ENCODE measurements at regions not wholly inside any gene's neighbourhood (a gene's known extent, or its start where the extent isn't known, plus 50 kb on each side); places are given as distances from the start of the nearest gene placed in this dataset.

DNA sequence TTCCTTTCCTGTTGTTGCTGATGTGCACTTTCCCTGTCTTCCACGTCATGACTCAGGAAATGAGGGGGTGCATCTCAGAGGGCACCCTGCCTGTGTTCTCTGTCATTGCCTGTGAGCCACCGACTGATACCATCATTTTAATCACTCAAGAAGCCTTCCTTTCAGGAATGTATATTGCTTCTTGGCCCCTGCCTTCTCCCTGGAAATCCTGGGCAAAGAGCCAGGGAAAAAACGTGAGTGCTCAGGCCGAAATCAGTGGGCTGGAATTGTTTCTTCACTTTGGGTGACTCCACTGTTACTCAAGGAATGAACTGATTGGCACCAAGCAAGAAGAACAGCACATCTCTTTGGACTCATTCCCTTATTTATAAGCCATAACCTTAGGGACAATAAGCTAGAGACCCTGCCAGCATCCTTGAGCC, 126.1 kb downstream of the SNX18 start:
- TF ChIP-seq, protein P1, sequence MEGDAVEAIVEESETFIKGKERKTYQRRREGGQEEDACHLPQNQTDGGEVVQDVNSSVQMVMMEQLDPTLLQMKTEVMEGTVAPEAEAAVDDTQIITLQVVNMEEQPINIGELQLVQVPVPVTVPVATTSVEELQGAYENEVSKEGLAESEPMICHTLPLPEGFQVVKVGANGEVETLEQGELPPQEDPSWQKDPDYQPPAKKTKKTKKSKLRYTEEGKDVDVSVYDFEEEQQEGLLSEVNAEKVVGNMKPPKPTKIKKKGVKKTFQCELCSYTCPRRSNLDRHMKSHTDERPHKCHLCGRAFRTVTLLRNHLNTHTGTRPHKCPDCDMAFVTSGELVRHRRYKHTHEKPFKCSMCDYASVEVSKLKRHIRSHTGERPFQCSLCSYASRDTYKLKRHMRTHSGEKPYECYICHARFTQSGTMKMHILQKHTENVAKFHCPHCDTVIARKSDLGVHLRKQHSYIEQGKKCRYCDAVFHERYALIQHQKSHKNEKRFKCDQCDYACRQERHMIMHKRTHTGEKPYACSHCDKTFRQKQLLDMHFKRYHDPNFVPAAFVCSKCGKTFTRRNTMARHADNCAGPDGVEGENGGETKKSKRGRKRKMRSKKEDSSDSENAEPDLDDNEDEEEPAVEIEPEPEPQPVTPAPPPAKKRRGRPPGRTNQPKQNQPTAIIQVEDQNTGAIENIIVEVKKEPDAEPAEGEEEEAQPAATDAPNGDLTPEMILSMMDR (IDR thresholded peaks at IDR 0.05): no peak
- no peak for TF ChIP-seq EP300 (IDR thresholded peaks at IDR 0.05)
- TF ChIP-seq POLR2AphosphoS5 (IDR thresholded peaks at IDR 0.05): no peak

Data from esophagus muscularis mucosa (tissue), 4 donors.